ENCODE measurements at regions not wholly inside any gene's neighbourhood (a gene's known extent, or its start where the extent isn't known, plus 50 kb on each side); places are given as distances from the start of the nearest gene placed in this dataset.

DNA sequence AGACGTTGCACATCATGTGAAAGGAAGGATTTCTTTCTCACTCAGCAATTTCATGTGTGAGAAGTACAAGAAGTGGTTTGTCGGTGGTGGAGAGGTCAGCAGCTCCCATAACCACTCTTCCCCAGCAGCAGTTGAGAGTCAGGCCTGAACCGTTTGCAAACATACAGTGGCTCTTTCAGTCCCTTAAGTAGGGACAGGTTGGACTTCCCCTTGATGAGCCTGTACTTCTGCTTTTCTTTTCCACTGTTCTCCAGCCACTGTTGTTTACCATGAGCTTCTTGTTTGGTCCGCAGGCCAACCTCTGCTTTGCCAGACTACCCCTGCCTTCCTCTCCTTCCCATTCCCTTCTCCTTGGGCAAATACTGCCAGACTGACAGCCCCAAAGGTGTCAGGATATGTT lies 391.3 kb upstream of the CELF4 start:
- H3K4me2 ChIP-seq (ENCODE audit: insufficient read depth, low read length): no peak overlapping the region
- FAIRE-seq (no peak), DNase-seq (ENCODE audit: low read depth, low spot score) (no peak)
- H3K4me1 ChIP-seq (ENCODE audit: control insufficient read depth, extremely low read depth, insufficient read depth, low read length): no peaks in the 10 kb centered on the region
- dilution Hi-C loops (cut with MboI; ENCODE audit: extremely low pct_ligation_motif_present, low sequenced_read_pairs) (no loop called here), intact Hi-C loops (cut with micrococcal nuclease) (no loop called here)
- H3K36me3 ChIP-seq (ENCODE audit: control insufficient read depth in 2 of 2, extremely low read depth in 1 of 2, insufficient read depth in 2 of 2, low read length in 2 of 2): no peaks in the 10 kb centered on the region
- TF ChIP-seq POLR2AphosphoS5 (IDR thresholded peaks at IDR 0.05; ENCODE audit: insufficient read depth, low read depth, low read length) (no peak), JUN (IDR thresholded peaks at IDR 0.05; ENCODE audit: borderline replicate concordance, insufficient read depth, insufficient read length, low read depth) (no peak), POLR2A (IDR thresholded peaks at IDR 0.05; ENCODE audit: low read depth, low read length) (no peak), EZH2 (IDR thresholded peaks at IDR 0.05; ENCODE audit: borderline replicate concordance, low read depth, low read length, severe bottlenecking) (no peak), GATA2 (IDR thresholded peaks at IDR 0.05; ENCODE audit: insufficient read depth, insufficient read length, low read depth, low read length) (no peak), FOS (IDR thresholded peaks at IDR 0.05; ENCODE audit: borderline replicate concordance, insufficient read depth, low read length) (no peak), MYC (IDR thresholded peaks at IDR 0.05; ENCODE audit: low read depth, low read length) (no peak)
- TF ChIP-seq, protein P1, sequence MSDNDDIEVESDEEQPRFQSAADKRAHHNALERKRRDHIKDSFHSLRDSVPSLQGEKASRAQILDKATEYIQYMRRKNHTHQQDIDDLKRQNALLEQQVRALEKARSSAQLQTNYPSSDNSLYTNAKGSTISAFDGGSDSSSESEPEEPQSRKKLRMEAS (IDR thresholded peaks at IDR 0.05; ENCODE audit: insufficient read depth, insufficient read length): no peak
- TF ChIP-seq, protein P2, sequence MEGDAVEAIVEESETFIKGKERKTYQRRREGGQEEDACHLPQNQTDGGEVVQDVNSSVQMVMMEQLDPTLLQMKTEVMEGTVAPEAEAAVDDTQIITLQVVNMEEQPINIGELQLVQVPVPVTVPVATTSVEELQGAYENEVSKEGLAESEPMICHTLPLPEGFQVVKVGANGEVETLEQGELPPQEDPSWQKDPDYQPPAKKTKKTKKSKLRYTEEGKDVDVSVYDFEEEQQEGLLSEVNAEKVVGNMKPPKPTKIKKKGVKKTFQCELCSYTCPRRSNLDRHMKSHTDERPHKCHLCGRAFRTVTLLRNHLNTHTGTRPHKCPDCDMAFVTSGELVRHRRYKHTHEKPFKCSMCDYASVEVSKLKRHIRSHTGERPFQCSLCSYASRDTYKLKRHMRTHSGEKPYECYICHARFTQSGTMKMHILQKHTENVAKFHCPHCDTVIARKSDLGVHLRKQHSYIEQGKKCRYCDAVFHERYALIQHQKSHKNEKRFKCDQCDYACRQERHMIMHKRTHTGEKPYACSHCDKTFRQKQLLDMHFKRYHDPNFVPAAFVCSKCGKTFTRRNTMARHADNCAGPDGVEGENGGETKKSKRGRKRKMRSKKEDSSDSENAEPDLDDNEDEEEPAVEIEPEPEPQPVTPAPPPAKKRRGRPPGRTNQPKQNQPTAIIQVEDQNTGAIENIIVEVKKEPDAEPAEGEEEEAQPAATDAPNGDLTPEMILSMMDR (IDR thresholded peaks at IDR 0.05; ENCODE audit: extremely low read depth in 1 of 2, insufficient read depth in 1 of 2, low read depth in 1 of 2, low read length in 2 of 2): no peak
- H4K20me1 ChIP-seq (replicated peaks; ENCODE audit: control insufficient read depth, extremely low read depth, insufficient read depth, low read length): no peaks in the 10 kb centered on the region
- CTCF ChIA-PET: no interaction called here
- no peak overlapping the region for H2AFZ ChIP-seq (ENCODE audit: low read depth, low read length)
- H3K27ac ChIP-seq (ENCODE audit: insufficient read depth, low read depth, low read length): no peak overlapping the region
- H3K27me3 ChIP-seq (ENCODE audit: control insufficient read depth in 2 of 2, insufficient read depth in 2 of 2, low read length in 2 of 2): no peaks in the 10 kb centered on the region
- BruUV-seq (replicated peaks): no TSS peak
- no peaks in the 10 kb centered on the region for H3K9me1 ChIP-seq (replicated peaks; ENCODE audit: control insufficient read depth, extremely low read depth, insufficient read depth, low read length)
- POLR2A ChIA-PET: no interaction called here
- H3K9me3 ChIP-seq (replicated peaks; ENCODE audit: control insufficient read depth, insufficient read depth, low read length): peaks cover 4% of the 10 kb centered on the region
- H3K9ac ChIP-seq (replicated peaks; ENCODE audit: extremely low read depth, insufficient read depth, low read length): no peak overlapping the region
- H3K79me2 ChIP-seq (ENCODE audit: control insufficient read depth, insufficient read depth, low read length): no peaks in the 10 kb centered on the region
- no peak overlapping the region for H3K4me3 ChIP-seq (replicated peaks in 1 of 3; ENCODE audit: insufficient read depth in 1 of 3, low read depth in 1 of 3, low read length in 3 of 3)

Data from endothelial cell of umbilical vein (primary cell).